Mammary epithelial cell (primary cell): ENCODE measurements at regions not wholly inside any gene's neighbourhood (a gene's known extent, or its start where the extent isn't known, plus 50 kb on each side); places are given as distances from the start of the nearest gene placed in this dataset.
"Not testable (repeated sequence)": the region's sequence is repeated elsewhere in the genome, so short reads cannot be mapped to it uniquely, and the experiment has no call there.

Experiments used
- EZH2 ChIP-seq: IDR thresholded peaks from 2 replicates; pipeline ENCODE4 v1.6.1; 2012; ENCODE audit warnings: low read length, inconsistent platforms, borderline replicate concordance
- TF ChIP-seq, protein P1 (sequence below), 2 donors: IDR thresholded peaks in 1 of 2; conservative IDR thresholded peaks in 1 of 2; 2 replicates each; pipeline ENCODE4 v1.5.1; 2011 to 2012; ENCODE audit warnings: inconsistent platforms in 2 of 2, low read length in 2 of 2, mild to moderate bottlenecking in 2 of 2, control low read depth in 1 of 2, low read depth in 1 of 2; ENCODE audit not compliant: insufficient read depth in 1 of 2; ENCODE audit errors: extremely low read depth in 1 of 2

DNA sequence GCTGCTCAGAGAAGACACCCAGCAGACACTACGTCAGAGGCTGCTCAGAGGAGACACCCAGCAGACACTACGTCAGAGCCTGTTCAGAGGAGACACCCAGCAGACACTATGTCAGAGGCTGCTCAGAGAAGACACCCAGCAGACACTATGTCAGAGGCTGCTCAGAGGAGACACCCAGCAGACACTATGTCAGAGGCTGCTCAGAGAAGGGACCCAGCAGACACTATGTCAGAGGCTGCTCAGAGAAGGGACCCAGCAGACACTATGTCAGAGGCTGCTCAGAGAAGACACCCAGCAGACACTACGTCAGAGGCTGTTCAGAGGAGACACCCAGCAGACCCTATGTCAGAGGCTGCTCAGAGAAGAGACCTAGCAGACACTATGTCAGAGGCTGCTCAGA is 92.0 kb upstream of the FRG1 start:
- TF ChIP-seq, protein P1, sequence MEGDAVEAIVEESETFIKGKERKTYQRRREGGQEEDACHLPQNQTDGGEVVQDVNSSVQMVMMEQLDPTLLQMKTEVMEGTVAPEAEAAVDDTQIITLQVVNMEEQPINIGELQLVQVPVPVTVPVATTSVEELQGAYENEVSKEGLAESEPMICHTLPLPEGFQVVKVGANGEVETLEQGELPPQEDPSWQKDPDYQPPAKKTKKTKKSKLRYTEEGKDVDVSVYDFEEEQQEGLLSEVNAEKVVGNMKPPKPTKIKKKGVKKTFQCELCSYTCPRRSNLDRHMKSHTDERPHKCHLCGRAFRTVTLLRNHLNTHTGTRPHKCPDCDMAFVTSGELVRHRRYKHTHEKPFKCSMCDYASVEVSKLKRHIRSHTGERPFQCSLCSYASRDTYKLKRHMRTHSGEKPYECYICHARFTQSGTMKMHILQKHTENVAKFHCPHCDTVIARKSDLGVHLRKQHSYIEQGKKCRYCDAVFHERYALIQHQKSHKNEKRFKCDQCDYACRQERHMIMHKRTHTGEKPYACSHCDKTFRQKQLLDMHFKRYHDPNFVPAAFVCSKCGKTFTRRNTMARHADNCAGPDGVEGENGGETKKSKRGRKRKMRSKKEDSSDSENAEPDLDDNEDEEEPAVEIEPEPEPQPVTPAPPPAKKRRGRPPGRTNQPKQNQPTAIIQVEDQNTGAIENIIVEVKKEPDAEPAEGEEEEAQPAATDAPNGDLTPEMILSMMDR (conservative IDR thresholded peaks at IDR 0.05 in 1 of 2, IDR thresholded peaks at IDR 0.05 in 1 of 2; ENCODE audit: extremely low read depth in 1 of 2, insufficient read depth in 1 of 2, low read depth in 1 of 2, low read length in 2 of 2) = not testable (repeated sequence)
- not testable (repeated sequence) for TF ChIP-seq EZH2
